Spleen (tissue), 7 donors: ENCODE measurements at regions not wholly inside any gene's neighbourhood (a gene's known extent, or its start where the extent isn't known, plus 50 kb on each side); places are given as distances from the start of the nearest gene placed in this dataset.

ENCODE experiments used
- POLR2A ChIP-seq, 3 donors: fragments of 450-650 bp; IDR thresholded peaks; one replicate each; pipeline ENCODE4 v1.5.1; 2017; ENCODE audit warnings: antibody characterized with exemption in 3 of 3, mild to moderate bottlenecking in 1 of 3
- POLR2AphosphoS5 ChIP-seq, 3 donors: sonication (generic); formaldehyde crosslinking; IDR thresholded peaks; one replicate each; pipeline ENCODE4 v1.5.1; 2017; ENCODE audit warnings: antibody characterized with exemption in 3 of 3
- TF ChIP-seq, protein P1 (sequence below), 11 experiments: fragments of 200-600 bp in 7 of 11; fragments of 450-650 bp in 4 of 11; sonication (generic) in 4 of 11; IDR thresholded peaks in 8 of 11; conservative IDR thresholded peaks in 3 of 11; 1 replicate in 7 of 11; 2 replicates in 4 of 11; pipeline versions ENCODE4 v1.4.0 to v1.8.0; 2016 to 2021; ENCODE audit warnings: antibody characterized with exemption in 11 of 11, inconsistent platforms in 4 of 11, mild to moderate bottlenecking in 1 of 11
- donor health status: DM: no; HTN: no; CAD: no; lungs with moderate emphysema.
- donor health status: DM: no; HTN: no; CAD: no.
- donor health status: DM: no; HTN: no; CAD: no.

DNA sequence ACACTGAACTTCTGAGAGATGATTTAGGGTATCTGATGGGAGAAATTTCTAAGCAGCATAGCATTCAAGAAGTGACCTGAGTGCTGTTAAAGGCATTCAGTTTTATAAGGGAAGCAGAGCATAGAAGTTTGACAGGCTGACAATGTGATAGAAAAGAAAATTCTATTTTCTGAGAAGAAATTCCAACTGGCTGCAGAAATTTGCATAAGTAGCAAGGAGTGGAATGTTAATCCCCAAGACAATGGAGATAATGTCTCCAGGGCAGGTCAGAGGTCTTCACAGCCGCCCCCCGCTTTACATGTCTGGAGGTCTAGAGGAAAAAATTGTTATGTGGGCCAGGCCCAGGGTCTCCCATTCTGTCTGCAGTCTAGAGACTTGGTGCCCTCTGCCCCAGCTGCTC lies 1361.8 kb upstream of the EYS start:
- TF ChIP-seq, protein P1, sequence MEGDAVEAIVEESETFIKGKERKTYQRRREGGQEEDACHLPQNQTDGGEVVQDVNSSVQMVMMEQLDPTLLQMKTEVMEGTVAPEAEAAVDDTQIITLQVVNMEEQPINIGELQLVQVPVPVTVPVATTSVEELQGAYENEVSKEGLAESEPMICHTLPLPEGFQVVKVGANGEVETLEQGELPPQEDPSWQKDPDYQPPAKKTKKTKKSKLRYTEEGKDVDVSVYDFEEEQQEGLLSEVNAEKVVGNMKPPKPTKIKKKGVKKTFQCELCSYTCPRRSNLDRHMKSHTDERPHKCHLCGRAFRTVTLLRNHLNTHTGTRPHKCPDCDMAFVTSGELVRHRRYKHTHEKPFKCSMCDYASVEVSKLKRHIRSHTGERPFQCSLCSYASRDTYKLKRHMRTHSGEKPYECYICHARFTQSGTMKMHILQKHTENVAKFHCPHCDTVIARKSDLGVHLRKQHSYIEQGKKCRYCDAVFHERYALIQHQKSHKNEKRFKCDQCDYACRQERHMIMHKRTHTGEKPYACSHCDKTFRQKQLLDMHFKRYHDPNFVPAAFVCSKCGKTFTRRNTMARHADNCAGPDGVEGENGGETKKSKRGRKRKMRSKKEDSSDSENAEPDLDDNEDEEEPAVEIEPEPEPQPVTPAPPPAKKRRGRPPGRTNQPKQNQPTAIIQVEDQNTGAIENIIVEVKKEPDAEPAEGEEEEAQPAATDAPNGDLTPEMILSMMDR (IDR thresholded peaks at IDR 0.05 in 8 of 11, conservative IDR thresholded peaks at IDR 0.05 in 3 of 11), result no peak
- no peak for TF ChIP-seq POLR2A (IDR thresholded peaks at IDR 0.05)
- TF ChIP-seq POLR2AphosphoS5 (IDR thresholded peaks at IDR 0.05), result no peak
